ENCODE measurements at regions not wholly inside any gene's neighbourhood (a gene's known extent, or its start where the extent isn't known, plus 50 kb on each side); places are given as distances from the start of the nearest gene placed in this dataset.
"Not testable (repeated sequence)": the region's sequence is repeated elsewhere in the genome, so short reads cannot be mapped to it uniquely, and the experiment has no call there.

GRCh38 chr18:1503847-1504246 lies 599.2 kb downstream of the ADCYAP1 start:
- DNase-seq, result no peak

GRCh38 chr18:1505856-1506255 lies 601.2 kb downstream of the ADCYAP1 start:
- DNase-seq, result no peak

GRCh38 chr18:1510542-1511179 lies 606.0 kb downstream of the ADCYAP1 start:
- DNase-seq, result no peak

GRCh38 chr18:1511619-1512311 lies 607.1 kb downstream of the ADCYAP1 start:
- DNase-seq, result no peak

- no peak for DNase-seq
Observed at GRCh38 chr18:1513519-1513918, 608.8 kb downstream of the ADCYAP1 start.

GRCh38 chr18:1521588-1522248 lies 617.0 kb downstream of the ADCYAP1 start:
- not testable (repeated sequence) for DNase-seq

- DNase-seq, result no peak
Observed at GRCh38 chr18:1522249-1522615, 617.6 kb downstream of the ADCYAP1 start.

GRCh38 chr18:1526991-1527390 lies 622.3 kb downstream of the ADCYAP1 start:
- no peak for DNase-seq

- DNase-seq, result no peak
Observed at GRCh38 chr18:1527805-1528204, 623.1 kb downstream of the ADCYAP1 start.

- DNase-seq, result no peak
Observed at GRCh38 chr18:1528447-1528846, 623.8 kb downstream of the ADCYAP1 start.

GRCh38 chr18:1528964-1529509 lies 624.4 kb downstream of the ADCYAP1 start:
- DNase-seq, result no peak

- no peak for DNase-seq
Observed at GRCh38 chr18:1530650-1531049, 626.0 kb downstream of the ADCYAP1 start.

GRCh38 chr18:1539276-1539675 lies 634.6 kb downstream of the ADCYAP1 start:
- no peak for DNase-seq

GRCh38 chr18:1541478-1541877 lies 636.8 kb downstream of the ADCYAP1 start:
- DNase-seq, result no peak

- no peak for DNase-seq
Observed at GRCh38 chr18:1542230-1542774, 637.6 kb downstream of the ADCYAP1 start.

GRCh38 chr18:1544016-1544415 lies 639.3 kb downstream of the ADCYAP1 start:
- no peak for DNase-seq

GRCh38 chr18:1557711-1558110 lies 653.0 kb downstream of the ADCYAP1 start:
- DNase-seq, result not testable (repeated sequence)

GRCh38 chr18:1559563-1559962 lies 654.9 kb downstream of the ADCYAP1 start:
- no peak for DNase-seq

GRCh38 chr18:1564793-1565192 lies 660.1 kb downstream of the ADCYAP1 start:
- no peak for DNase-seq

GRCh38 chr18:1571206-1571605 lies 666.5 kb downstream of the ADCYAP1 start:
- DNase-seq, result no peak

GRCh38 chr18:1573732-1574131 lies 669.1 kb downstream of the ADCYAP1 start:
- no peak for DNase-seq

- DNase-seq, result no peak
Observed at GRCh38 chr18:1575084-1575483, 670.4 kb downstream of the ADCYAP1 start.

- DNase-seq, result no peak
Observed at GRCh38 chr18:1578505-1578904, 673.8 kb downstream of the ADCYAP1 start.

- no peak for DNase-seq
Observed at GRCh38 chr18:1581581-1581980, 676.9 kb downstream of the ADCYAP1 start.

Measured in eye (tissue), 1 donor.